H1 (cell line): ENCODE measurements at regions not wholly inside any gene's neighbourhood (a gene's known extent, or its start where the extent isn't known, plus 50 kb on each side); places are given as distances from the start of the nearest gene placed in this dataset.

Experiments used
- BRCA1 ChIP-seq: IDR thresholded peaks from 2 replicates; pipeline ENCODE4 v1.6.1; 2012; ENCODE audit warnings: low read depth, low read length, improper control_type of control experiment
- CREB1 ChIP-seq: IDR thresholded peaks from 2 replicates; pipeline ENCODE4 v1.6.1; 2012; ENCODE audit warnings: inconsistent platforms
- CTCF ChIP-seq, 3 experiments: IDR thresholded peaks; 1 replicate in 2 of 3; 2 replicates in 1 of 3; pipeline versions ENCODE4 v1.5.1 to v1.6.1; 2011; ENCODE audit warnings: low read length in 3 of 3, mild to moderate bottlenecking in 3 of 3, inconsistent platforms in 2 of 3, low read depth in 1 of 3, moderate library complexity in 1 of 3; ENCODE audit not compliant: insufficient read depth in 1 of 3; ENCODE audit errors: control extremely low read depth in 1 of 3
- EZH2 ChIP-seq: fragments of 200-600 bp; sonication (generic); IDR thresholded peaks from 2 replicates; pipeline ENCODE4 v1.7.1; 2012; ENCODE audit warnings: low read depth, mild to moderate bottlenecking, moderate library complexity, low read length, inconsistent platforms; ENCODE audit not compliant: severe bottlenecking
- POLR2AphosphoS5 ChIP-seq: IDR thresholded peaks from 2 replicates; pipeline ENCODE4 v1.6.1; 2011; ENCODE audit warnings: low read depth, low read length
- RBBP5 ChIP-seq: IDR thresholded peaks from 2 replicates; pipeline ENCODE4 v1.7.1; 2012; ENCODE audit warnings: low read depth, mild to moderate bottlenecking, inconsistent platforms, low read length, moderate library complexity, borderline replicate concordance

GRCh38 chr4:27915822-27916221 lies 1055.2 kb downstream of the STIM2 start:
- TF ChIP-seq BRCA1 (no peak), CTCF (IDR thresholded peaks at IDR 0.05; ENCODE audit: control extremely low read depth in 1 of 3, insufficient read depth in 1 of 3, low read depth in 1 of 3, low read length in 3 of 3) (no peak), POLR2AphosphoS5 (no peak), CREB1 (no peak), RBBP5 (no peak), EZH2 (no peak)
